DMS 273 treated with DMSO at 0.1 percent for 48 hours (cell line): ENCODE measurements at regions not wholly inside any gene's neighbourhood (a gene's known extent, or its start where the extent isn't known, plus 50 kb on each side); places are given as distances from the start of the nearest gene placed in this dataset.

Experiments
- DNase-seq: peaks from one replicate; lab custom pipeline; 2025; lab: John Stamatoyannopoulos, UW

DNA sequence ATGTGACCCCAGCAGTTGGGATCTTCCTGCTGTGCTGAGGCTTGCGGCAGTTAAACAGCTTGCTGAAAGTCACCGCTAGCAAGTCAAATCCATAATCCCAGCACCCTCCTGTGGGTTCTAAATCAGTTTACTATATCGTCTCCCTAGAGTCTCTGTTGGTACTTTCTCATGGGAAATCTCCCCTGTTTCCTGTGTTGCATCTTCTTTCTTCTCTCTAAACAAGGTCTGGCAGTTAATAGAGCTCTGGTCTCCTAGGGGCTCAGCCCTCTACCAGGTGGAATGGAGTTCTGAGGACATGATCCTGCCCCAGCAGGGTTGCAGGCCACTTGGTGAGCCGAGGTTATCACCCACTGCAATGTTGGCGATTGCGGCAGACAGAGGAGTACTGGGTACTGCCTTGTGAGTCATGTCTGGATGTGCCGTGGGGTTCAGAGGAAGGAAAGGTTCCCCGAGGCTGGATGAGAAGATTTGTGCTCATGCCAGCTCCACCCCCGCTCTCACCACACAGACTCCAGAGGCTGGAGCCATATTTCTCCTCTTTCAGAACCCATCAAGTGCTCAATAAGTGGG is 59.4 kb upstream of the SIX2 start:
- DNase-seq = no peak

DNA sequence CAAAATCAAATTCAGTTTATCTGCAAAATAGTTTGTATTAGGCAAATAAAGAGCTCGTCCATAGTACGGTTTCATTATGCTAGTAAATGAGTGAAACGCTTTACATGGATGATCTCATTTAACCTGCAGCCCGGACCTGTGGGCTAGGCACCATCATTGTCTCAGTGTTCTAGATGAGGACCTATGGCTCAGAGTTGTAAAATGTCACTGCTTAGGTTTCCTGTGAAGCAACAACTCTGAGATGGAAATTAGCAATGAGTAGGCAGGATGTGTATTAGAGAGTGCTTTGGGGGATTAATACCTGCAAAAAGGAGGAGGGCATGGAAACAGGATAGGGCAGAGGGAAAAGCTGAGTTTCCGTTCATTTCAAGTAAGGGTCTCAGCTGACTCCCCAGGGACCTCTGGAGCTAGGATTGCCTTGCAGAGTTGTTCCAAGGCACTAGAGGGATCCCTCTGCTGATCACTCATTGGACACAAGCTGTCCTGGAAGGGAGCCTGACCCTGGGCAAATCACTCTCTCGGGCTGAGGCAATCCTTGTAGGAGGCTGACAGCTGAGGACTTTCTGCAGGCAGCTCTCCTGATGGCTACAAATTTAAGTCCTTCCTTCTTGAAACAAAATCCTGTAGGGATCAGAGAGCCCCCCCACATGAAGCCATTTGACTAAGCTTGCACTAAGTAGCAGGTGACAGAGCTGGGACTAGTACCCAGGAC is 58.8 kb upstream of the SIX2 start:
- no peak for DNase-seq
